ENCODE measurements at regions not wholly inside any gene's neighbourhood (a gene's known extent, or its start where the extent isn't known, plus 50 kb on each side); places are given as distances from the start of the nearest gene placed in this dataset.

- TF ChIP-seq CTCF (conservative IDR thresholded peaks at IDR 0.05; ENCODE audit: low read depth, low read length) (no peak), USF2 (IDR thresholded peaks at IDR 0.05; ENCODE audit: low read depth, low read length) (no peak), FOS (IDR thresholded peaks at IDR 0.05; ENCODE audit: low read depth, low read length) (no peak), BHLHE40 (IDR thresholded peaks at IDR 0.05; ENCODE audit: low read depth, low read length) (no peak), MAFK (IDR thresholded peaks at IDR 0.05; ENCODE audit: low read depth, low read length) (no peak), ELK1 (IDR thresholded peaks at IDR 0.05; ENCODE audit: borderline replicate concordance, low read depth, low read length) (no peak), RAD21 (IDR thresholded peaks at IDR 0.05; ENCODE audit: low read length) (no peak), CEBPB (IDR thresholded peaks at IDR 0.05; ENCODE audit: low read depth, low read length) (no peak), POLR2A (IDR thresholded peaks at IDR 0.05; ENCODE audit: low read depth, low read length) (no peak), MXI1 (IDR thresholded peaks at IDR 0.05; ENCODE audit: borderline replicate concordance, low read depth, low read length) (no peak), RFX5 (IDR thresholded peaks at IDR 0.05; ENCODE audit: low read depth, low read length) (no peak), CHD1 (IDR thresholded peaks at IDR 0.05; ENCODE audit: low read depth, low read length) (no peak), RCOR1 (IDR thresholded peaks at IDR 0.05; ENCODE audit: insufficient replicate concordance, low read length) (no peak)
Observed at GRCh38 chrX:4240541-4241194, 527.2 kb upstream of the PRKX start.

Data from IMR-90 (cell line).